Neural cell (in vitro differentiated cells): ENCODE measurements at regions not wholly inside any gene's neighbourhood (a gene's known extent, or its start where the extent isn't known, plus 50 kb on each side); places are given as distances from the start of the nearest gene placed in this dataset.
A peak's percentile ranks its signal among the peaks of the same experiment; 100 is the strongest.

Experiments used
- H2AFZ ChIP-seq: fragments of 200-600, 300-800 bp; sonication (generic), shearing (Covaris generic); 2 replicates; pipeline ENCODE4 v1.6.0; 2014; ENCODE audit warnings: low read depth, mild to moderate bottlenecking, antibody characterized with exemption, low read length, moderate library complexity
- H3F3A ChIP-seq: fragments of 200-600 bp; shearing (Covaris generic); 2 replicates; pipeline ENCODE4 v1.6.1; 2016; ENCODE audit warnings: mild to moderate bottlenecking, moderate library complexity, mixed read lengths, antibody characterized with exemption, low read length; ENCODE audit not compliant: insufficient read depth, poor library complexity, severe bottlenecking
- H3K27ac ChIP-seq: fragments of 200-600, 300-800 bp; sonication (generic), shearing (Covaris generic); 2 replicates; pipeline ENCODE4 v1.5.1; 2014; ENCODE audit warnings: mild to moderate bottlenecking, low read length, moderate library complexity
- H3K27me3 ChIP-seq: fragments of 300-800, 200-600 bp; sonication (generic), shearing (Covaris generic); 2 replicates; pipeline ENCODE4 v1.6.0; 2014; ENCODE audit warnings: mild to moderate bottlenecking, low read depth, low read length, moderate library complexity; ENCODE audit not compliant: insufficient read depth
- H3K36me3 ChIP-seq: fragments of 300-800, 200-600 bp; sonication (generic), shearing (Covaris generic); 2 replicates; pipeline ENCODE4 v1.5.1; 2014; ENCODE audit warnings: mild to moderate bottlenecking, antibody characterized with exemption, low read length, moderate library complexity; ENCODE audit not compliant: insufficient read depth
- H3K4me2 ChIP-seq: fragments of 300-800, 200-600 bp; sonication (generic), shearing (Covaris generic); 2 replicates; pipeline ENCODE4 v1.6.0; 2014; ENCODE audit warnings: mild to moderate bottlenecking, low read length
- H3K4me3 ChIP-seq: fragments of 300-800, 200-600 bp; sonication (generic), shearing (Covaris generic); 2 replicates; pipeline ENCODE4 v1.5.1; 2014; ENCODE audit warnings: mild to moderate bottlenecking, low read length, moderate library complexity
- H3K79me2 ChIP-seq: fragments of 200-600 bp; shearing (Covaris generic); replicated peaks from 2 replicates; pipeline ENCODE4 v1.6.0; 2014; ENCODE audit warnings: mild to moderate bottlenecking, low read length, moderate library complexity; ENCODE audit not compliant: insufficient read depth
- H3K9ac ChIP-seq: fragments of 300-800, 200-600 bp; sonication (generic), shearing (Covaris generic); 2 replicates; pipeline ENCODE4 v1.6.1; 2016; ENCODE audit warnings: mild to moderate bottlenecking, low read length, mixed read lengths
- H3K9me2 ChIP-seq: fragments of 200-600 bp; shearing (Covaris generic); 2 replicates; pipeline ENCODE4 v1.6.1; 2016; ENCODE audit warnings: mild to moderate bottlenecking, low read length, mixed read lengths; ENCODE audit not compliant: insufficient read depth
- H3K9me3 ChIP-seq: fragments of 200-600, 300-800 bp; sonication (generic), shearing (Covaris generic); 2 replicates; pipeline ENCODE4 v1.6.1; 2016; ENCODE audit warnings: mild to moderate bottlenecking, mixed run types, low read length, moderate library complexity, mixed read lengths
- H4K20me1 ChIP-seq: fragments of 200-600 bp; shearing (Covaris generic); 2 replicates; pipeline ENCODE4 v1.6.1; 2016; ENCODE audit warnings: mild to moderate bottlenecking, mixed run types; ENCODE audit not compliant: insufficient read depth
- CTCF ChIP-seq: fragments of 450-650 bp; IDR thresholded peaks from 2 replicates; pipeline ENCODE4 v1.5.1; 2014; ENCODE audit warnings: antibody characterized with exemption, mild to moderate bottlenecking, moderate library complexity; ENCODE audit not compliant: poor library complexity, severe bottlenecking
- EP300 ChIP-seq: fragments of 450-650 bp; conservative IDR thresholded peaks from 2 replicates; pipeline ENCODE4 v1.6.1; 2014; ENCODE audit warnings: antibody characterized with exemption, mild to moderate bottlenecking, moderate library complexity; ENCODE audit not compliant: poor library complexity, severe bottlenecking
- EZH2 ChIP-seq: fragments of 200-600, 300-800 bp; shearing (Covaris generic), sonication (generic); IDR thresholded peaks from 2 replicates; pipeline ENCODE4 v1.6.1; 2014; ENCODE audit warnings: antibody characterized with exemption, low read length, borderline replicate concordance, mild to moderate bottlenecking; ENCODE audit not compliant: insufficient read depth, poor library complexity, severe bottlenecking
- MXI1 ChIP-seq: fragments of 450-650 bp; conservative IDR thresholded peaks from 2 replicates; pipeline ENCODE4 v1.6.1; 2014; ENCODE audit warnings: antibody characterized with exemption, mild to moderate bottlenecking; ENCODE audit not compliant: poor library complexity, severe bottlenecking
- POLR2AphosphoS5 ChIP-seq: IDR thresholded peaks from 2 replicates; pipeline ENCODE4 v1.6.1; 2012
- RAD21 ChIP-seq: fragments of 450-650 bp; conservative IDR thresholded peaks from 2 replicates; pipeline ENCODE4 v1.6.1; 2014; ENCODE audit warnings: antibody characterized with exemption, mild to moderate bottlenecking, moderate library complexity
- REST ChIP-seq: IDR thresholded peaks from 2 replicates; pipeline ENCODE4 v1.6.1; 2012; ENCODE audit warnings: borderline replicate concordance
- SMC3 ChIP-seq: fragments of 450-650 bp; conservative IDR thresholded peaks from 2 replicates; pipeline ENCODE4 v1.6.1; 2014; ENCODE audit warnings: antibody characterized with exemption, mild to moderate bottlenecking, moderate library complexity; ENCODE audit not compliant: poor library complexity
- TAF1 ChIP-seq: IDR thresholded peaks from 2 replicates; pipeline ENCODE4 v1.6.1; 2012; ENCODE audit warnings: low read depth

GRCh38 chr2:145359561-145359960, 839.6 kb upstream of the ZEB2 start:
- Histone ChIP-seq H3K9me2 (no peaks in the 10 kb centered on the region), H3K27me3 (no peaks in the 10 kb centered on the region), H3K36me3 (no peaks in the 10 kb centered on the region), H3K9me3 (no peaks in the 10 kb centered on the region), H3K9ac (no peak overlapping the region), H3K4me3 (no peak overlapping the region), H4K20me1 (no peaks in the 10 kb centered on the region), H3K79me2 (no peaks in the 10 kb centered on the region), H3K4me2 (no peak overlapping the region), H2AFZ (no peak overlapping the region), H3F3A (no peaks in the 10 kb centered on the region), H3K27ac (no peak overlapping the region)
- TF ChIP-seq CTCF, result no peak
- no peak for TF ChIP-seq EP300
- TF ChIP-seq TAF1, result no peak
- no peak for TF ChIP-seq MXI1
- no peak for TF ChIP-seq POLR2AphosphoS5
- no peak for TF ChIP-seq RAD21

GRCh38 chr2:145356056-145356455, 836.1 kb upstream of the ZEB2 start:
- no peaks in the 10 kb centered on the region for H3F3A ChIP-seq
- H3K36me3 ChIP-seq, result no peaks in the 10 kb centered on the region
- TF ChIP-seq TAF1, result no peak
- no peak for TF ChIP-seq EP300
- TF ChIP-seq MXI1, result no peak
- TF ChIP-seq POLR2AphosphoS5, result no peak
- no peak for TF ChIP-seq EZH2
- no peak for TF ChIP-seq SMC3
- no peak for TF ChIP-seq CTCF
- no peak for TF ChIP-seq RAD21
- H3K4me3 ChIP-seq, result no peak overlapping the region
- H3K27me3 ChIP-seq, result no peaks in the 10 kb centered on the region
- H2AFZ ChIP-seq, result no peak overlapping the region
- H3K9ac ChIP-seq, result no peak overlapping the region
- H3K79me2 ChIP-seq, result no peaks in the 10 kb centered on the region
- no peaks in the 10 kb centered on the region for H4K20me1 ChIP-seq
- no peaks in the 10 kb centered on the region for H3K9me3 ChIP-seq
- no peaks in the 10 kb centered on the region for H3K9me2 ChIP-seq
- H3K27ac ChIP-seq, result no peak overlapping the region
- H3K4me2 ChIP-seq, result no peak overlapping the region

GRCh38 chr2:145352484-145352883, 832.6 kb upstream of the ZEB2 start:
- Histone ChIP-seq H2AFZ (no peak overlapping the region), H3K27me3 (no peaks in the 10 kb centered on the region), H3K79me2 (no peaks in the 10 kb centered on the region), H4K20me1 (no peaks in the 10 kb centered on the region), H3K9ac (no peak overlapping the region), H3K4me3 (peak overlapping the region; percentile 35), H3K36me3 (no peaks in the 10 kb centered on the region), H3K4me2 (peak overlapping the region; percentile 1), H3F3A (no peaks in the 10 kb centered on the region), H3K27ac (peak overlapping the region; percentile 22), H3K9me3 (no peaks in the 10 kb centered on the region), H3K9me2 (no peaks in the 10 kb centered on the region)
- TF ChIP-seq TAF1, result no peak
- no peak for TF ChIP-seq CTCF
- no peak for TF ChIP-seq EZH2
- no peak for TF ChIP-seq REST
- TF ChIP-seq SMC3, result peak; percentile 36
- TF ChIP-seq RAD21, result peak; percentile 19
- no peak for TF ChIP-seq MXI1
- peak; percentile 44 for TF ChIP-seq POLR2AphosphoS5
- TF ChIP-seq EP300, result peak; percentile 86
